Neural progenitor cell (in vitro differentiated cells): ENCODE measurements at regions not wholly inside any gene's neighbourhood (a gene's known extent, or its start where the extent isn't known, plus 50 kb on each side); places are given as distances from the start of the nearest gene placed in this dataset.

Source experiments
- CTCF ChIP-seq: fragments of 200-600 bp; sonication (generic); IDR thresholded peaks from 2 replicates; pipeline ENCODE4 v1.5.1; 2017; ENCODE audit warnings: antibody characterized with exemption, mild to moderate bottlenecking
- EZH2 ChIP-seq: fragments of 200-600 bp; sonication (generic); IDR thresholded peaks from 2 replicates; pipeline ENCODE4 v1.6.1; 2017; ENCODE audit warnings: antibody characterized with exemption, mild to moderate bottlenecking, moderate library complexity
- EZH2phosphoT487 ChIP-seq: fragments of 200-600 bp; sonication (generic); IDR thresholded peaks from 2 replicates; pipeline ENCODE4 v1.6.1; 2017; ENCODE audit warnings: antibody characterized with exemption

DNA sequence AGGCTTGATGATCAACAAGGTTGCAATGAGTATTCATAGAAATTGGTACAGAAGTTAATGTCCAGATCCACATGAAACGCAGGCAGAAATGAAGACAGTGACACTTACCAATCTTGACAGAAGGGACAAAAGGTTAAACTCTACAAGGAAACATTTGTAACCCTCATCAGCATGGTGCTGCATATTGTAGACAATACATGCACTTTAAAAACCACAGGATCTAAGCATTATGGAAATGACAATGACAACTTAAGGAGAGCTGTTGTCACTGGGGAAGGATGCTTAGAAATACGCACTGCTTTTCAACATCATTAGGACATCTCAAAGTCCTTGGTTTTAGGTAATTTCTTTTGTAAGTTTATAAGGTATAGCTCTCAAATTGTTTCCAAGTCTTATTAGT, 130.6 kb downstream of the ATP23 start:
- TF ChIP-seq CTCF (no peak), EZH2 (no peak), EZH2phosphoT487 (no peak)
